WERI-Rb-1 (cell line): ENCODE measurements at regions not wholly inside any gene's neighbourhood (a gene's known extent, or its start where the extent isn't known, plus 50 kb on each side); places are given as distances from the start of the nearest gene placed in this dataset.

ENCODE experiments used
- DNase-seq: peaks from one replicate; pipeline ENCODE4 v3.0.0-alpha.2; 2020
- H3K27ac ChIP-seq: fragments of 250-450 bp; sonication (Bioruptor Pico); 2 replicates; pipeline ENCODE4 v1.5.1; 2020; ENCODE audit warnings: mild to moderate bottlenecking, moderate library complexity
- H3K27me3 ChIP-seq: fragments of 250-450 bp; sonication (Bioruptor Pico); 2 replicates; pipeline ENCODE4 v1.5.1; 2021; ENCODE audit warnings: mild to moderate bottlenecking, low read depth, moderate library complexity; ENCODE audit not compliant: insufficient read depth, severe bottlenecking
- H3K36me3 ChIP-seq: fragments of 250-450 bp; sonication (Bioruptor Pico); 2 replicates; pipeline ENCODE4 v1.5.1; 2020; ENCODE audit warnings: mild to moderate bottlenecking, moderate library complexity
- H3K4me3 ChIP-seq: 2 replicates; pipeline ENCODE4 v1.5.1; 2011; ENCODE audit warnings: low read depth, mild to moderate bottlenecking, control low read depth, low read length
- H3K9me3 ChIP-seq: fragments of 250-450 bp; sonication (Bioruptor Pico); 2 replicates; pipeline ENCODE4 v1.5.1; 2021; ENCODE audit warnings: mild to moderate bottlenecking, moderate library complexity; ENCODE audit not compliant: severe bottlenecking
- TF ChIP-seq, protein P1 (sequence below): IDR thresholded peaks from 2 replicates; pipeline ENCODE4 v1.5.1; 2011; ENCODE audit warnings: low read depth, mild to moderate bottlenecking, control low read depth, inconsistent platforms, low read length

- H3K9me3 ChIP-seq: no peaks in the 10 kb centered on the region
- H3K27ac ChIP-seq: no peak overlapping the region
- TF ChIP-seq, protein P1, sequence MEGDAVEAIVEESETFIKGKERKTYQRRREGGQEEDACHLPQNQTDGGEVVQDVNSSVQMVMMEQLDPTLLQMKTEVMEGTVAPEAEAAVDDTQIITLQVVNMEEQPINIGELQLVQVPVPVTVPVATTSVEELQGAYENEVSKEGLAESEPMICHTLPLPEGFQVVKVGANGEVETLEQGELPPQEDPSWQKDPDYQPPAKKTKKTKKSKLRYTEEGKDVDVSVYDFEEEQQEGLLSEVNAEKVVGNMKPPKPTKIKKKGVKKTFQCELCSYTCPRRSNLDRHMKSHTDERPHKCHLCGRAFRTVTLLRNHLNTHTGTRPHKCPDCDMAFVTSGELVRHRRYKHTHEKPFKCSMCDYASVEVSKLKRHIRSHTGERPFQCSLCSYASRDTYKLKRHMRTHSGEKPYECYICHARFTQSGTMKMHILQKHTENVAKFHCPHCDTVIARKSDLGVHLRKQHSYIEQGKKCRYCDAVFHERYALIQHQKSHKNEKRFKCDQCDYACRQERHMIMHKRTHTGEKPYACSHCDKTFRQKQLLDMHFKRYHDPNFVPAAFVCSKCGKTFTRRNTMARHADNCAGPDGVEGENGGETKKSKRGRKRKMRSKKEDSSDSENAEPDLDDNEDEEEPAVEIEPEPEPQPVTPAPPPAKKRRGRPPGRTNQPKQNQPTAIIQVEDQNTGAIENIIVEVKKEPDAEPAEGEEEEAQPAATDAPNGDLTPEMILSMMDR: no peak
- H3K27me3 ChIP-seq: no peaks in the 10 kb centered on the region
- no peaks in the 10 kb centered on the region for H3K36me3 ChIP-seq
- no peak for DNase-seq
- no peak overlapping the region for H3K4me3 ChIP-seq
Observed at GRCh38 chr13:75985132-75985531, 349.0 kb downstream of the LMO7 start.

- Histone ChIP-seq H3K36me3 (no peaks in the 10 kb centered on the region), H3K27ac (no peak overlapping the region), H3K9me3 (no peaks in the 10 kb centered on the region), H3K4me3 (no peak overlapping the region), H3K27me3 (no peaks in the 10 kb centered on the region)
- no peak for DNase-seq
- TF ChIP-seq, protein P1: no peak
Observed at GRCh38 chr13:75978818-75979217, 342.7 kb downstream of the LMO7 start.

DNA sequence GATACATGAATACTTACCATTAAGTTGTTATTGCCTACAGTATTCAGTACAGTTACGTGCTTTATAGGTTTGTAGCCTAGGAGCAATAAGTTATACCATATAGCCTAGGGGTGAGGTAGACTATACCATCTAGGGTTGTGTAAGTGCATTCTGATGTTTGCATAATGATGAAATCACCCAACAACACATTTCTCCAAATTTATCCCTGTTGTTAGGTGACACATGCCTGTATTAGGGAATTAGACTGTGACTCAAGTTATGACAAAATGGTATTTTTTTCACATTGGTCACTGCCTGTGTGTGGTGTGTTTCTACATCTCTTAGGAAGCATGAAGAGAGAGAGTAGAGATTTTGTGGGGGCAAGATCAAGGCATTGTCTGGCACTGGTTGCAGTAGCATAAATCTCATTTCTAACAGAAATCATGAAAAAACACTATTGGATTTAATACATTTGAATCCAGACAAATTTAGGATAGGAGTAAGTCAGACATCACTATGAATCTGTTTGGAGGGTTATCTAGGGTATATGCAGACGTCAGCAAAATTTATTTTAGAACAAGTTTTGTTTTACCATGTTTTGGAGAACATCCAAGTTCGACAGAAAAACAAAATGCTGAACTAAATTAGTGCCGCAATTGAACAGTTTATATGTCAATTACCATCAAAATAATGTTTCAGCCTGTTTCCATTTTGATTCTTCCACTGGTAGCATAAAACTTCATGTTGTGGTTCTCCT is 332.1 kb downstream of the LMO7 start:
- TF ChIP-seq, protein P1: no peak
- Histone ChIP-seq H3K27me3 (no peaks in the 10 kb centered on the region), H3K4me3 (no peak overlapping the region), H3K36me3 (no peaks in the 10 kb centered on the region), H3K9me3 (no peaks in the 10 kb centered on the region), H3K27ac (no peak overlapping the region)
- no peak for DNase-seq

DNA sequence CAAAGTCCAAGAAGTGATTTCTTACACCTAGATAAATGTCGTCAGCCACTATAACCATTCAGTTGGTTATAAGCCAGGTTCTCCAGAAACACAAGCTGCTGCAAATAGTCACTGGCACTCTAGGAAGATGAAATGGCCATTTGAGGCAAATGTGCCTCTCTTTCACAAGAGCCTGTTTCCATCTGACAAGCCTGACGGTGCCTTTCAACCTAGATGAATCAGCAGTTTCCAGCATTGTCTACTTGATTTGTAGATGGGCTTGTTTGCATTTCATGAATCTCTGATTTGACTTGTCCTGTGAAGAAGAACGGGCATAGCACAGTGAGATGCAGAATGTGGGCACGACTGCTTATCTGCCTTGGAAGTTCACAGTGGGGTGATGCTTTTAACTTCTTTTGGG is 327.2 kb downstream of the LMO7 start:
- H3K36me3 ChIP-seq: no peaks in the 10 kb centered on the region
- no peak for DNase-seq
- TF ChIP-seq, protein P1: no peak
- H3K4me3 ChIP-seq: no peak overlapping the region
- H3K27me3 ChIP-seq: no peaks in the 10 kb centered on the region
- H3K9me3 ChIP-seq: no peaks in the 10 kb centered on the region
- no peak overlapping the region for H3K27ac ChIP-seq

- Histone ChIP-seq H3K9me3 (no peaks in the 10 kb centered on the region), H3K27me3 (no peaks in the 10 kb centered on the region), H3K36me3 (no peaks in the 10 kb centered on the region), H3K27ac (no peak overlapping the region), H3K4me3 (no peak overlapping the region)
- DNase-seq: no peak
- TF ChIP-seq, protein P1: no peak
Observed at GRCh38 chr13:75961911-75962310, 325.8 kb downstream of the LMO7 start.

DNA sequence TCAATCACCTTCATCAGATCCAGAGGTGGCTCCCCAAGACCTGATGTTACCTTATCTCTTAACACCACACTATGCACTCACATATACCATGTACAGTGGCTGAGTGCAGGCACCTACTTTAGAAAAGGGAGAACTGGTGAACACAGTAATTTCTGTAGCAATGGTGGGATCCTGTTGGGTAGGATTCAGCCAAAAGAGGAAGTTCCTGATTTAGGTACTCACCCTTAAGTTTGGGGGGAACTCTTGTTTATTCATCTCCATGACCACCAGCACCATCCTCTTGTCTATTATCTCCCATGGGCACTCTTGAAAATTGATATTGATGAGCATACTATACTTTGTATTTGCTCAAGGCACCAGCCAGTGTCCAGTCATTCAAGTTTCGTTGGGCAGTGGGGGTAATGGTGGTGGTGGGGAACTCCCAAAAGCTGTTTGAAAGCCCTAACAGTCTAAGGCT is 324.4 kb downstream of the LMO7 start:
- Histone ChIP-seq H3K4me3 (no peak overlapping the region), H3K27ac (no peak overlapping the region), H3K9me3 (no peaks in the 10 kb centered on the region), H3K27me3 (no peaks in the 10 kb centered on the region), H3K36me3 (no peaks in the 10 kb centered on the region)
- TF ChIP-seq, protein P1: no peak
- no peak for DNase-seq
